ENCODE measurements at regions not wholly inside any gene's neighbourhood (a gene's known extent, or its start where the extent isn't known, plus 50 kb on each side); places are given as distances from the start of the nearest gene placed in this dataset.

- TF ChIP-seq CTCF (IDR thresholded peaks at IDR 0.05; ENCODE audit: low read depth, low read length), result no peak
- no peak for DNase-seq (ENCODE audit: low read depth in 2 of 2)
- no peak overlapping the region for H3K4me3 ChIP-seq (replicated peaks in 1 of 2; ENCODE audit: low read depth in 2 of 2, low read length in 2 of 2)
Measured at GRCh38 chr17:6313835-6314234, 121.1 kb downstream of the AIPL1 start.

GRCh38 chr17:6306820-6307219 lies 128.1 kb downstream of the AIPL1 start:
- no peak overlapping the region for H3K4me3 ChIP-seq (replicated peaks in 1 of 2; ENCODE audit: low read depth in 2 of 2, low read length in 2 of 2)
- TF ChIP-seq CTCF (IDR thresholded peaks at IDR 0.05; ENCODE audit: low read depth, low read length), result no peak
- DNase-seq (ENCODE audit: low read depth in 2 of 2), result no peak

DNA sequence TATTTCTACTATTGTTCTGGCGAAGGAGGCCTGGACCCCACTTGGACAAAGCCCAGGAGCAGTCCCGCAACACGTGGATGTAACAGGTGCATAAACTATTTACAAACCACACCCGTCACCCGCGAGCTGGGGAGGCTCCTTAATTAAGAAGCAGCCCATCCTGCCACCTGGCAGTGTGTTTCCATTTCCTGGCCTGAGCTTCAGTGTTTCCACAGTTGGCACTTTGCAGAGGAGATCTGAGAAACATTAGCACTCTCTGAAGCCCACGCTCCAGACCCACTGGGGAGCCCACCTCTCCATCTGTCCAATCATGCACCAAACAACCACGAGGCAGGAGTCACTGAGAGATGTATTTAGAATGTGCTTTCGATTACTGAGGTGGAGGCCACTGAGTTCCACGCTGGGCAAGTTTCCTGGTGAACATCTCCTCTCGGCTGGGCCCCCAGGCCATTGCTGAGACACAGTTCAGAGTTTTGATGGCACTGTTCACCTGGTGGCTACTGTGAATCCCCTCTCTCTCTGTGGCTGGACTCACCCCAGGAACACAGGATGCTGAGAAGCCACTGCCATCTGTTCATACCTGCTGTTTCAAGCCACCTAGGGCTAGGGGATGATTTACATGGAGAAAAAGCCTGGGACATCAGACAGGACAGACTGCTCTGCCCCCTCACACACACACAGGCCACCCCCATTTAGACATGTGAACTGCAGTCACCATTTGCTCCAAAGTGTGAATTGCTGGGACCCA lies 129.1 kb downstream of the AIPL1 start:
- TF ChIP-seq CTCF (IDR thresholded peaks at IDR 0.05; ENCODE audit: low read depth, low read length), result no peak
- H3K4me3 ChIP-seq (replicated peaks in 1 of 2; ENCODE audit: low read depth in 2 of 2, low read length in 2 of 2), result no peak overlapping the region
- DNase-seq (ENCODE audit: low read depth in 2 of 2), result no peak

DNA sequence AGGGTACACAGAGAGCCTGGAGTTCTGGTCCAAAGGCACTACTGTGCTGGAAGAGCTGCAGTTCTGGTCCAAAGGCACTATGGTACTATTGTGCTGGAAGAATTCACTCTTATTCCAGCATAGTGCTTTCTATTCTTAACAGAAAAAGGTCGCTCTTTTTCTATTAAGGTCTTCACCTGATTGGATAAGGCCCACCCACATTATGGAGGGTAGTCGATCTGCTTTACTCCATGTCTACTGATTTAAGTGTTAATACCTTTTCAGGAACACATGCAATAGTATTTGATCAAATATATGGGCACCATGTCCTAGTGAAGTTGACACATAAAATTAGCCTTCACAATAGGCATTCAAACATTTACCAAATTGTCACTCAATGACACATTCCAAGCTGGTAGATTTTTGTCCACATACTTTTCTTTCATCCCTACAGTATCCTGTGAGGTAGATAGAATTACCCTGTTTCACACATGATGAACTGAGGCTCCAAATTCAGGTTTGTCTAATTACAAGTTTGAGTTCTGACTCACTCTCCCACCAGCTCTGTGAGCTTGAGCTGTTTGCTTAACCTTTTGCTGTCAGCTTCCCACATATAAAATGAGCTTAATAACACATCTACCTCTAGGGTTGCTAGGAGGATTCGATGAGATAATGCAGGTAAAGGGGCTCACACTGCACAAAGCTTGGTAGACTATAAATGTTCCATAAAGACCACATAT lies 129.9 kb downstream of the AIPL1 start:
- no peak overlapping the region for H3K4me3 ChIP-seq (replicated peaks in 1 of 2; ENCODE audit: low read depth in 2 of 2, low read length in 2 of 2)
- no peak for TF ChIP-seq CTCF (IDR thresholded peaks at IDR 0.05; ENCODE audit: low read depth, low read length)
- no peak for DNase-seq (ENCODE audit: low read depth in 2 of 2)

GRCh38 chr17:6303664-6304063 lies 131.3 kb downstream of the AIPL1 start:
- no peak for TF ChIP-seq CTCF (IDR thresholded peaks at IDR 0.05; ENCODE audit: low read depth, low read length)
- DNase-seq (ENCODE audit: low read depth in 2 of 2), result peak; percentile 5 to 7
- H3K4me3 ChIP-seq (replicated peaks in 1 of 2; ENCODE audit: low read depth in 2 of 2, low read length in 2 of 2), result no peak overlapping the region

DNA sequence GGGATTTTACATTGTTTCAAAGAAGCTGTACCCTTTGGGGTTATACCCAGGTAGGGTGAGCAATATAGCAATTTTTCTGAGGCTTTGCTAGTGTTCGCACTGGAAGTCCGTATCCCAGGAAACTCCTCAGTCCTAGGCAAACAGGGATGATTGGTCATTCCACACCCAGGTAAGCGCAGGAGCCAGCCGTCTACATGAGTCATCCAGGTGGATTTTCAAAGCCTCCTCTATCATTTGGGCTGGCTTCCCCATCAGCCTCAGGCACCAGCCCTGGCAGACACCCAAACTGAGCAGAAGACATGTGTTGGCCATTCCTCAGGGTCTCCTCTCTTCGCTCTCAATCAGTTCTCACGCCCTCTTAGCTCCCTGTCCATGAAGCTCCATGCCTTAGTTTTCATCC lies 135.6 kb downstream of the AIPL1 start:
- H3K4me3 ChIP-seq (replicated peaks in 1 of 2; ENCODE audit: low read depth in 2 of 2, low read length in 2 of 2), result no peak overlapping the region
- DNase-seq (ENCODE audit: low read depth in 2 of 2), result no peak
- no peak for TF ChIP-seq CTCF (IDR thresholded peaks at IDR 0.05; ENCODE audit: low read depth, low read length)

Measured in cardiac fibroblast (primary cell).